Nephron progenitor cell (in vitro differentiated cells): ENCODE measurements at regions not wholly inside any gene's neighbourhood (a gene's known extent, or its start where the extent isn't known, plus 50 kb on each side); places are given as distances from the start of the nearest gene placed in this dataset.

Source experiments
- DNase-seq: peaks from one replicate; pipeline ENCODE4 v3.0.0; 2021
- H3K27ac Mint-ChIP-seq: 2 replicates; pipeline ENCODE4 v1.8.0; 2021; ENCODE audit warnings: mild to moderate bottlenecking, moderate library complexity, mixed read lengths
- H3K27me3 Mint-ChIP-seq: 2 replicates; pipeline ENCODE4 v1.8.0; 2021; ENCODE audit warnings: mild to moderate bottlenecking, low read depth, mixed read lengths; ENCODE audit not compliant: poor library complexity
- H3K36me3 Mint-ChIP-seq: 2 replicates; pipeline ENCODE4 v1.8.0; 2021; ENCODE audit warnings: low read depth, mixed read lengths
- H3K4me1 Mint-ChIP-seq: 2 replicates; pipeline ENCODE4 v1.8.0; 2021; ENCODE audit warnings: mixed read lengths
- H3K4me3 Mint-ChIP-seq: 2 replicates; pipeline ENCODE4 v1.8.0; 2021; ENCODE audit warnings: mild to moderate bottlenecking, moderate library complexity, mixed read lengths
- H3K9me3 Mint-ChIP-seq: 2 replicates; pipeline ENCODE4 v1.8.0; 2021; ENCODE audit warnings: mild to moderate bottlenecking, moderate library complexity, mixed read lengths
- CTCF ChIP-seq: fragments of 200-600 bp; sonication (generic); IDR thresholded peaks from 2 replicates; pipeline ENCODE4 v1.5.0; 2021; ENCODE audit warnings: antibody characterized with exemption

- no peaks in the 10 kb centered on the region for H3K4me1 Mint-ChIP-seq
- TF ChIP-seq CTCF, result no peak
- peaks cover 3% of the 10 kb centered on the region for H3K27me3 Mint-ChIP-seq
- peak overlapping the region; percentile 9 for H3K27ac Mint-ChIP-seq
- no peak for DNase-seq
- no peaks in the 10 kb centered on the region for H3K9me3 Mint-ChIP-seq
- H3K36me3 Mint-ChIP-seq, result no peaks in the 10 kb centered on the region
- H3K4me3 Mint-ChIP-seq, result no peak overlapping the region
These were observed 1076.2 kb downstream of the C4orf33 start for GRCh38 chr4:130172156-130172555.

- DNase-seq, result no peak
- H3K4me1 Mint-ChIP-seq, result no peaks in the 10 kb centered on the region
- no peak overlapping the region for H3K27ac Mint-ChIP-seq
- H3K27me3 Mint-ChIP-seq, result peaks cover 3% of the 10 kb centered on the region
- TF ChIP-seq CTCF, result no peak
- no peaks in the 10 kb centered on the region for H3K36me3 Mint-ChIP-seq
- H3K4me3 Mint-ChIP-seq, result no peak overlapping the region
- no peaks in the 10 kb centered on the region for H3K9me3 Mint-ChIP-seq
These were observed 1082.2 kb downstream of the C4orf33 start for GRCh38 chr4:130178106-130178505.

- no peak for TF ChIP-seq CTCF
- Mint-ChIP-seq H3K36me3 (no peaks in the 10 kb centered on the region), H3K4me1 (peaks cover 5% of the 10 kb centered on the region), H3K9me3 (no peaks in the 10 kb centered on the region), H3K27ac (no peak overlapping the region), H3K27me3 (no peaks in the 10 kb centered on the region), H3K4me3 (no peak overlapping the region)
- no peak for DNase-seq
These were observed 1087.1 kb downstream of the C4orf33 start for GRCh38 chr4:130183096-130183495.

- H3K4me1 Mint-ChIP-seq, result peaks cover 5% of the 10 kb centered on the region
- no peak for TF ChIP-seq CTCF
- H3K9me3 Mint-ChIP-seq, result no peaks in the 10 kb centered on the region
- no peaks in the 10 kb centered on the region for H3K36me3 Mint-ChIP-seq
- peak overlapping the region; percentile 0 for H3K27ac Mint-ChIP-seq
- no peak for DNase-seq
- no peaks in the 10 kb centered on the region for H3K27me3 Mint-ChIP-seq
- H3K4me3 Mint-ChIP-seq, result no peak overlapping the region
These were observed 1087.8 kb downstream of the C4orf33 start for GRCh38 chr4:130183766-130184165.

- H3K36me3 Mint-ChIP-seq, result no peaks in the 10 kb centered on the region
- DNase-seq, result no peak
- no peak overlapping the region for H3K27ac Mint-ChIP-seq
- H3K9me3 Mint-ChIP-seq, result no peaks in the 10 kb centered on the region
- H3K4me3 Mint-ChIP-seq, result no peak overlapping the region
- no peaks in the 10 kb centered on the region for H3K27me3 Mint-ChIP-seq
- peaks cover 5% of the 10 kb centered on the region for H3K4me1 Mint-ChIP-seq
- TF ChIP-seq CTCF, result no peak
These were observed 1089.2 kb downstream of the C4orf33 start for GRCh38 chr4:130185123-130185522.

GRCh38 chr4:130186931-130187330, 1091.0 kb downstream of the C4orf33 start:
- TF ChIP-seq CTCF, result no peak
- Mint-ChIP-seq H3K27ac (no peak overlapping the region), H3K36me3 (no peaks in the 10 kb centered on the region), H3K4me1 (peaks cover 5% of the 10 kb centered on the region), H3K9me3 (no peaks in the 10 kb centered on the region), H3K27me3 (no peaks in the 10 kb centered on the region), H3K4me3 (no peak overlapping the region)
- DNase-seq, result no peak
